HCT116 (cell line): ENCODE measurements at regions not wholly inside any gene's neighbourhood (a gene's known extent, or its start where the extent isn't known, plus 50 kb on each side); places are given as distances from the start of the nearest gene placed in this dataset.

Experiments
- ATAC-seq: fragments of 200-7000 bp; cut with Tn5 transposase; 2 replicates; pipeline ENCODE4 v1.9.1; 2020; ENCODE audit warnings: mild to moderate bottlenecking, moderate library complexity
- BruUV-seq: library from RNA; stranded (reverse); fragments of 400-500 nt; replicated peaks from 2 replicates; lab custom pipeline; 2021; lab: Mats Ljungman, UMichigan
- CTCF ChIA-PET: fragments of 300-600 bp; sonication (Branson Sonifier 250); formaldehyde crosslinking; loops from one replicate; lab custom pipeline; 2021; ENCODE audit warnings: antibody characterized with exemption; lab: Charles Lee
- POLR2A ChIA-PET: fragments of 300-600, 350-600 bp; sonication (Branson Sonifier 250); formaldehyde crosslinking; loops from one replicate; lab custom pipeline; 2021; ENCODE audit warnings: antibody characterized with exemption; lab: Charles Lee
- RAD21 ChIA-PET, 2 experiments: fragments of 300-600 bp; sonication (Branson Sonifier 250); formaldehyde crosslinking; loops; one replicate each; lab custom pipeline; 2023; ENCODE audit warnings: low total read pairs in 2 of 2; ENCODE audit not compliant: uncharacterized antibody in 2 of 2, unreplicated experiment in 2 of 2, low non-redundant PET in 1 of 2; lab: Charles Lee
- DNase-seq: peaks from one replicate; pipeline ENCODE4 v3.0.0-alpha.2; 2010; ENCODE audit warnings: low read depth, low spot score
- H2AFZ ChIP-seq: fragments of 200-600 bp; shearing (Covaris generic), sonication (generic); 2 replicates; pipeline ENCODE4 v1.6.1; 2017; ENCODE audit warnings: low read depth, mixed run types, mixed read lengths, antibody characterized with exemption, low read length; ENCODE audit not compliant: poor library complexity, severe bottlenecking
- H3K27ac ChIP-seq: 2 replicates; pipeline ENCODE4 v1.5.1; 2012; ENCODE audit warnings: low read depth, low read length
- H3K27me3 ChIP-seq: fragments of 200-600 bp; sonication (generic); 2 replicates; pipeline ENCODE4 v1.6.1; 2016; ENCODE audit warnings: mixed run types, low read length, mixed read lengths; ENCODE audit not compliant: insufficient read depth
- H3K36me3 ChIP-seq, 2 experiments: fragments of 200-500 bp in 1 of 2; fragments of 200-600 bp in 1 of 2; sonication (Bioruptor generic) in 1 of 2; sonication (generic) in 1 of 2; 2 replicates each; pipeline versions ENCODE4 v1.5.1 to v1.6.1; 2014 to 2016; ENCODE audit warnings: low read length in 2 of 2, inconsistent platforms in 1 of 2, mixed read lengths in 1 of 2, mixed run types in 1 of 2; ENCODE audit not compliant: insufficient read depth in 2 of 2, control insufficient read depth in 1 of 2
- H3K4me1 ChIP-seq, 2 experiments: fragments of 200-600 bp in 1 of 2; sonication (generic) in 1 of 2; 2 replicates each; pipeline versions ENCODE4 v1.5.1 to v1.6.1; 2012 to 2017; ENCODE audit warnings: low read length in 2 of 2, inconsistent platforms in 1 of 2, mild to moderate bottlenecking in 1 of 2, mixed read lengths in 1 of 2, mixed run types in 1 of 2, moderate library complexity in 1 of 2; ENCODE audit not compliant: insufficient read depth in 2 of 2, control insufficient read depth in 1 of 2
- H3K4me2 ChIP-seq: fragments of 200-600 bp; sonication (generic); 2 replicates; pipeline ENCODE4 v1.6.1; 2017; ENCODE audit warnings: mixed run types, low read length, mixed read lengths
- H3K4me3 ChIP-seq, 2 experiments: fragments of 200-600 bp in 1 of 2; sonication (generic) in 1 of 2; replicated peaks in 1 of 2; 2 replicates each; pipeline ENCODE4 v1.5.1; 2011 to 2016; ENCODE audit warnings: low read length in 2 of 2, control low read depth in 1 of 2, low read depth in 1 of 2, mild to moderate bottlenecking in 1 of 2, mixed read lengths in 1 of 2, mixed run types in 1 of 2
- H3K79me2 ChIP-seq: fragments of 200-600 bp; sonication (generic); 2 replicates; pipeline ENCODE4 v1.6.1; 2017; ENCODE audit warnings: mild to moderate bottlenecking, mixed run types, low read length, moderate library complexity, mixed read lengths; ENCODE audit not compliant: insufficient read depth
- H3K9ac ChIP-seq: fragments of 200-600 bp; sonication (generic); 2 replicates; pipeline ENCODE4 v1.6.1; 2016; ENCODE audit warnings: low read length, mixed read lengths
- H3K9me2 ChIP-seq: fragments of 200-600 bp; sonication (generic), shearing (Covaris generic); 2 replicates; pipeline ENCODE4 v1.6.1; 2017; ENCODE audit warnings: mixed run types, mild to moderate bottlenecking, moderate library complexity; ENCODE audit not compliant: insufficient read depth
- H3K9me3 ChIP-seq, 2 experiments: fragments of 200-500 bp in 1 of 2; fragments of 200-600 bp in 1 of 2; sonication (Bioruptor generic) in 1 of 2; sonication (generic) in 1 of 2; 2 replicates each; pipeline ENCODE4 v1.6.1; 2014 to 2017; ENCODE audit warnings: low read length in 2 of 2, mixed read lengths in 2 of 2, inconsistent platforms in 1 of 2, low read depth in 1 of 2, mild to moderate bottlenecking in 1 of 2, mixed run types in 1 of 2, moderate library complexity in 1 of 2; ENCODE audit not compliant: control insufficient read depth in 1 of 2, insufficient read depth in 1 of 2
- H4K20me1 ChIP-seq: fragments of 200-600 bp; sonication (generic), shearing (Covaris generic); 2 replicates; pipeline ENCODE4 v1.6.1; 2017; ENCODE audit warnings: mixed run types, mild to moderate bottlenecking, moderate library complexity; ENCODE audit not compliant: insufficient read depth
- ATF3 ChIP-seq: IDR thresholded peaks from 2 replicates; pipeline ENCODE4 v1.6.1; 2012
- CBX3 ChIP-seq: IDR thresholded peaks from 2 replicates; pipeline ENCODE4 v1.6.1; 2012; ENCODE audit warnings: low read depth
- CEBPB ChIP-seq: IDR thresholded peaks from 2 replicates; pipeline ENCODE4 v1.6.1; 2012; ENCODE audit warnings: low read depth
- ELF1 ChIP-seq: IDR thresholded peaks from 2 replicates; pipeline ENCODE4 v1.6.1; 2012; ENCODE audit warnings: low read depth, borderline replicate concordance
- EZH2 ChIP-seq: fragments of 200-600 bp; sonication (generic); IDR thresholded peaks from 2 replicates; pipeline ENCODE4 v1.6.1; 2017; ENCODE audit warnings: antibody characterized with exemption, mixed run types
- EZH2phosphoT487 ChIP-seq: fragments of 200-600 bp; IDR thresholded peaks from 2 replicates; pipeline ENCODE4 v1.6.1; 2018; ENCODE audit warnings: antibody characterized with exemption, borderline replicate concordance
- MAX ChIP-seq: IDR thresholded peaks from 2 replicates; pipeline ENCODE4 v1.6.1; 2012
- REST ChIP-seq: IDR thresholded peaks from 2 replicates; pipeline ENCODE4 v1.6.1; 2012; ENCODE audit warnings: low read depth
- SIN3A ChIP-seq: IDR thresholded peaks from 2 replicates; pipeline ENCODE4 v1.6.1; 2012; ENCODE audit warnings: low read depth
- TCF7L2 ChIP-seq: IDR thresholded peaks from 2 replicates; pipeline ENCODE4 v1.7.0; 2011; ENCODE audit warnings: borderline replicate concordance, inconsistent platforms; ENCODE audit not compliant: insufficient read depth, insufficient read length; ENCODE audit errors: extremely low read depth
- ZFX ChIP-seq: fragments of 450-650 bp; IDR thresholded peaks from 2 replicates; pipeline ENCODE4 v1.6.1; 2017
- ZNF274 ChIP-seq: fragments of 200-500 bp; sonication (Bioruptor generic); IDR thresholded peaks from 2 replicates; pipeline ENCODE4 v1.6.1; 2014; ENCODE audit warnings: mild to moderate bottlenecking, low read depth, low read length, inconsistent platforms
- intact Hi-C: fragments of 100-400 bp; cut with micrococcal nuclease; formaldehyde crosslinking; loops from 2 replicates; pipeline ENCODE4 v1.10.0; 2022

- H3K4me2 ChIP-seq, result no peak overlapping the region
- H3K36me3 ChIP-seq, result no peaks in the 10 kb centered on the region
- no peaks in the 10 kb centered on the region for H3K4me1 ChIP-seq
- intact Hi-C loops, result no loop called here
- H3K9me3 ChIP-seq, result no peaks in the 10 kb centered on the region
- H3K27ac ChIP-seq, result no peak overlapping the region
- H3K9ac ChIP-seq, result no peak overlapping the region
- no peak for ATAC-seq
- BruUV-seq, result no TSS peak
- RAD21 ChIA-PET, result no interaction called here
- H3K27me3 ChIP-seq, result 0 out of 2 replicates have a peak, but pooled peaks cover 6% of the 10 kb centered on the region
- H3K79me2 ChIP-seq, result no peaks in the 10 kb centered on the region
- TF ChIP-seq EZH2phosphoT487 (no peak), EZH2 (no peak), TCF7L2 (no peak), ZFX (no peak)
- TF ChIP-seq, all 23 proteins: peak for 0
- Histone ChIP-seq H3K9me2 (no peaks in the 10 kb centered on the region), H4K20me1 (no peaks in the 10 kb centered on the region), H3K4me3 (no peak overlapping the region), H2AFZ (no peak overlapping the region)
- POLR2A ChIA-PET, result no interaction called here
- CTCF ChIA-PET, result interaction anchor here (0.7 kb wide), 1 partner anchor 262 kb away, joined by 4 read pairs; no protein-coding TSS in a partner anchor
- DNase-seq, result no peak
Observed at GRCh38 chr3:69688400-69688799, 50.9 kb upstream of the MITF start.

GRCh38 chr3:69687641-69688040 is 51.6 kb upstream of the MITF start:
- H4K20me1 ChIP-seq, result no peaks in the 10 kb centered on the region
- no TSS peak for BruUV-seq
- H3K9me2 ChIP-seq, result no peaks in the 10 kb centered on the region
- RAD21 ChIA-PET, result no interaction called here
- H3K27ac ChIP-seq, result no peak overlapping the region
- no peaks in the 10 kb centered on the region for H3K4me1 ChIP-seq
- DNase-seq (no peak), ATAC-seq (no peak)
- no peaks in the 10 kb centered on the region for H3K9me3 ChIP-seq
- H3K27me3 ChIP-seq, result peaks cover 11% of the 10 kb centered on the region; the same call in 1 of the 2 replicates
- no peak overlapping the region for H3K9ac ChIP-seq
- no peak overlapping the region for H3K4me2 ChIP-seq
- H3K79me2 ChIP-seq, result no peaks in the 10 kb centered on the region
- H2AFZ ChIP-seq, result no peak overlapping the region
- no peak for TF ChIP-seq CBX3
- TF ChIP-seq MAX, result no peak
- no peak for TF ChIP-seq CEBPB
- no peak for TF ChIP-seq EZH2
- TF ChIP-seq ZNF274, result no peak
- TF ChIP-seq ATF3, result no peak
- TF ChIP-seq ELF1, result no peak
- TF ChIP-seq TCF7L2, result no peak
- no peak for TF ChIP-seq REST
- no peak for TF ChIP-seq EZH2phosphoT487
- TF ChIP-seq SIN3A, result no peak
- TF ChIP-seq, all 23 proteins: peak for 0
- Histone ChIP-seq H3K4me3 (no peak overlapping the region), H3K36me3 (no peaks in the 10 kb centered on the region)
- POLR2A ChIA-PET, result no interaction called here
- CTCF ChIA-PET, result no interaction called here
- intact Hi-C loops, result no loop called here
